H1 (cell line): ENCODE measurements at regions not wholly inside any gene's neighbourhood (a gene's known extent, or its start where the extent isn't known, plus 50 kb on each side); places are given as distances from the start of the nearest gene placed in this dataset.

Source experiments
- EP300 ChIP-seq, 2 experiments: IDR thresholded peaks; 1 replicate in 1 of 2; 2 replicates in 1 of 2; pipeline ENCODE4 v1.6.1; 2011 to 2012; ENCODE audit warnings: low read depth in 2 of 2, low read length in 2 of 2, mild to moderate bottlenecking in 2 of 2, borderline replicate concordance in 1 of 2, inconsistent platforms in 1 of 2, moderate library complexity in 1 of 2
- POLR2A ChIP-seq, 2 experiments: IDR thresholded peaks; 1 replicate in 1 of 2; 2 replicates in 1 of 2; pipeline ENCODE4 v1.6.1; 2011; ENCODE audit warnings: low read depth in 2 of 2, low read length in 2 of 2, mild to moderate bottlenecking in 2 of 2; ENCODE audit errors: control extremely low read depth in 1 of 2
- POLR2AphosphoS5 ChIP-seq: IDR thresholded peaks from 2 replicates; pipeline ENCODE4 v1.6.1; 2011; ENCODE audit warnings: low read depth, low read length
- RAD21 ChIP-seq, 2 experiments: IDR thresholded peaks in 1 of 2; conservative IDR thresholded peaks in 1 of 2; 2 replicates each; pipeline ENCODE4 v1.6.1; 2011; ENCODE audit warnings: low read depth in 2 of 2, low read length in 2 of 2, improper control_type of control experiment in 1 of 2, inconsistent platforms in 1 of 2, mild to moderate bottlenecking in 1 of 2, moderate library complexity in 1 of 2
- SP1 ChIP-seq: IDR thresholded peaks from 2 replicates; pipeline ENCODE4 v1.6.1; 2011; ENCODE audit warnings: low read depth, low read length
- SP2 ChIP-seq: IDR thresholded peaks from 2 replicates; pipeline ENCODE4 v1.6.1; 2012; ENCODE audit warnings: mild to moderate bottlenecking, low read length, inconsistent platforms
- SUZ12 ChIP-seq: fragments of 200-600 bp; sonication (generic); IDR thresholded peaks from 2 replicates; pipeline ENCODE4 v1.6.1; 2012; ENCODE audit warnings: mild to moderate bottlenecking, inconsistent platforms, low read length, moderate library complexity, mixed read lengths
- TAF1 ChIP-seq: IDR thresholded peaks from 2 replicates; pipeline ENCODE4 v1.6.1; 2011; ENCODE audit warnings: mild to moderate bottlenecking, low read depth, low read length
- TEAD4 ChIP-seq: IDR thresholded peaks from 2 replicates; pipeline ENCODE4 v1.6.1; 2012; ENCODE audit warnings: low read depth, low read length, inconsistent platforms, mixed read lengths
- TF ChIP-seq, protein P1 (sequence below), 3 experiments: IDR thresholded peaks; 1 replicate in 2 of 3; 2 replicates in 1 of 3; pipeline versions ENCODE4 v1.5.1 to v1.6.1; 2011; ENCODE audit warnings: low read length in 3 of 3, mild to moderate bottlenecking in 3 of 3, inconsistent platforms in 2 of 3, low read depth in 1 of 3, moderate library complexity in 1 of 3; ENCODE audit not compliant: insufficient read depth in 1 of 3; ENCODE audit errors: control extremely low read depth in 1 of 3

DNA sequence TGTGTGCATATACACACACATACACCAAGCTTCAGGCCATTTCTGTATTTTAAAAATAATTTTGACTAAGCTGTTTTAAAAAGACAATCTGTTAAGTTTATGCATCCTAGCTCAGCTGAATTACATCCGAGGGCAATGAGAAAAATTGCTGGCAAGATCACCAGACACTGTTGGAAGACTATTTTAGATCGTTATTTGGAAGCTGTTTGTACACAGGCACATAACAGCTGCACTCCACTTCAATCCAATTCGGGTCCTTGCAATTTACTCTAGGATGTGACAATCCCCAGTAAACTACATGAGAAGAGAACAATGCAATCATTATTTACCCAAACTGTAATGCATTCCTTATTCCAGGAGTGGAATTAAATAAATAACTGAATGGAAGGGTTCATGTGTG, 79.3 kb upstream of the RASA1 start:
- no peak for TF ChIP-seq SP1
- TF ChIP-seq, protein P1, sequence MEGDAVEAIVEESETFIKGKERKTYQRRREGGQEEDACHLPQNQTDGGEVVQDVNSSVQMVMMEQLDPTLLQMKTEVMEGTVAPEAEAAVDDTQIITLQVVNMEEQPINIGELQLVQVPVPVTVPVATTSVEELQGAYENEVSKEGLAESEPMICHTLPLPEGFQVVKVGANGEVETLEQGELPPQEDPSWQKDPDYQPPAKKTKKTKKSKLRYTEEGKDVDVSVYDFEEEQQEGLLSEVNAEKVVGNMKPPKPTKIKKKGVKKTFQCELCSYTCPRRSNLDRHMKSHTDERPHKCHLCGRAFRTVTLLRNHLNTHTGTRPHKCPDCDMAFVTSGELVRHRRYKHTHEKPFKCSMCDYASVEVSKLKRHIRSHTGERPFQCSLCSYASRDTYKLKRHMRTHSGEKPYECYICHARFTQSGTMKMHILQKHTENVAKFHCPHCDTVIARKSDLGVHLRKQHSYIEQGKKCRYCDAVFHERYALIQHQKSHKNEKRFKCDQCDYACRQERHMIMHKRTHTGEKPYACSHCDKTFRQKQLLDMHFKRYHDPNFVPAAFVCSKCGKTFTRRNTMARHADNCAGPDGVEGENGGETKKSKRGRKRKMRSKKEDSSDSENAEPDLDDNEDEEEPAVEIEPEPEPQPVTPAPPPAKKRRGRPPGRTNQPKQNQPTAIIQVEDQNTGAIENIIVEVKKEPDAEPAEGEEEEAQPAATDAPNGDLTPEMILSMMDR (IDR thresholded peaks at IDR 0.05; ENCODE audit: control extremely low read depth in 1 of 3, insufficient read depth in 1 of 3, low read depth in 1 of 3, low read length in 3 of 3) = no peak
- no peak for TF ChIP-seq EP300 (IDR thresholded peaks at IDR 0.05; ENCODE audit: borderline replicate concordance in 1 of 2, low read depth in 2 of 2, low read length in 2 of 2)
- TF ChIP-seq POLR2AphosphoS5 = no peak
- no peak for TF ChIP-seq TAF1
- no peak for TF ChIP-seq RAD21 (IDR thresholded peaks at IDR 0.05 in 1 of 2, conservative IDR thresholded peaks at IDR 0.05 in 1 of 2; ENCODE audit: low read depth in 2 of 2, low read length in 2 of 2)
- no peak for TF ChIP-seq TEAD4
- no peak for TF ChIP-seq SUZ12
- TF ChIP-seq SP2 = no peak
- no peak for TF ChIP-seq POLR2A (IDR thresholded peaks at IDR 0.05; ENCODE audit: control extremely low read depth in 1 of 2, low read depth in 2 of 2, low read length in 2 of 2)
